GM18502 (cell line): ENCODE measurements at regions not wholly inside any gene's neighbourhood (a gene's known extent, or its start where the extent isn't known, plus 50 kb on each side); places are given as distances from the start of the nearest gene placed in this dataset.
A peak's percentile ranks its signal among the peaks of the same experiment; 100 is the strongest.
"Not testable (repeated sequence)": the region's sequence is repeated elsewhere in the genome, so short reads cannot be mapped to it uniquely, and the experiment has no call there.

Experiments
- ATAC-seq: cut with Tn5 transposase; IDR thresholded peaks from one replicate; pipeline ENCODE4 v1.9.1; 2021; ENCODE audit warnings: mild to moderate bottlenecking; ENCODE audit not compliant: unreplicated experiment, poor library complexity

- peak; percentile 46 for ATAC-seq
These were observed 153.6 kb upstream of the INTU start for GRCh38 chr4:127479031-127479622.

- ATAC-seq = no peak
These were observed 150.7 kb upstream of the INTU start for GRCh38 chr4:127482049-127482448.

GRCh38 chr4:127484117-127484516 is 148.6 kb upstream of the INTU start:
- ATAC-seq = no peak

GRCh38 chr4:127486248-127486647 is 146.5 kb upstream of the INTU start:
- no peak for ATAC-seq

GRCh38 chr4:127491571-127491970 is 141.2 kb upstream of the INTU start:
- ATAC-seq = no peak

GRCh38 chr4:127496875-127497274 is 135.9 kb upstream of the INTU start:
- ATAC-seq = not testable (repeated sequence)

GRCh38 chr4:127498366-127498765 is 134.4 kb upstream of the INTU start:
- ATAC-seq = no peak

- no peak for ATAC-seq
These were observed 132.5 kb upstream of the INTU start for GRCh38 chr4:127500242-127500641.

- no peak for ATAC-seq
These were observed 131.7 kb upstream of the INTU start for GRCh38 chr4:127501103-127501502.

- no peak for ATAC-seq
These were observed 129.6 kb upstream of the INTU start for GRCh38 chr4:127503111-127503510.

GRCh38 chr4:127505203-127505602 is 127.6 kb upstream of the INTU start:
- no peak for ATAC-seq

GRCh38 chr4:127506283-127506682 is 126.5 kb upstream of the INTU start:
- no peak for ATAC-seq

- ATAC-seq = no peak
These were observed 123.6 kb upstream of the INTU start for GRCh38 chr4:127509155-127509554.

GRCh38 chr4:127512672-127513071 is 120.1 kb upstream of the INTU start:
- not testable (repeated sequence) for ATAC-seq

- not testable (repeated sequence) for ATAC-seq
These were observed 117.5 kb upstream of the INTU start for GRCh38 chr4:127515259-127515658.

- no peak for ATAC-seq
These were observed 114.7 kb upstream of the INTU start for GRCh38 chr4:127518046-127518445.

- no peak for ATAC-seq
These were observed 111.3 kb upstream of the INTU start for GRCh38 chr4:127521463-127521862.

- ATAC-seq = no peak
These were observed 109.4 kb upstream of the INTU start for GRCh38 chr4:127523369-127523768.

GRCh38 chr4:127525608-127526007 is 107.1 kb upstream of the INTU start:
- ATAC-seq = no peak

GRCh38 chr4:127528302-127528701 is 104.5 kb upstream of the INTU start:
- no peak for ATAC-seq

- ATAC-seq = not testable (repeated sequence)
These were observed 102.9 kb upstream of the INTU start for GRCh38 chr4:127529879-127530278.

- no peak for ATAC-seq
These were observed 99.6 kb upstream of the INTU start for GRCh38 chr4:127533028-127533700.
